Sigmoid colon (tissue), 4 donors: ENCODE measurements at regions not wholly inside any gene's neighbourhood (a gene's known extent, or its start where the extent isn't known, plus 50 kb on each side); places are given as distances from the start of the nearest gene placed in this dataset.

Experiments used
- EP300 ChIP-seq, 4 donors: sonication (generic); formaldehyde crosslinking; IDR thresholded peaks; one replicate each; pipeline ENCODE4 v1.6.1; 2017; ENCODE audit warnings: antibody characterized with exemption in 4 of 4
- POLR2AphosphoS5 ChIP-seq, 4 donors: sonication (generic); formaldehyde crosslinking; IDR thresholded peaks; one replicate each; pipeline ENCODE4 v1.6.1; 2017; ENCODE audit warnings: antibody characterized with exemption in 4 of 4

GRCh38 chr22:27591060-27591459, 210.5 kb downstream of the MN1 start:
- TF ChIP-seq EP300 (IDR thresholded peaks at IDR 0.05), result no peak
- no peak for TF ChIP-seq POLR2AphosphoS5 (IDR thresholded peaks at IDR 0.05)
